SK-N-SH treated with all-trans-retinoic acid at 6 μM for 48 hours (cell line): ENCODE measurements at regions not wholly inside any gene's neighbourhood (a gene's known extent, or its start where the extent isn't known, plus 50 kb on each side); places are given as distances from the start of the nearest gene placed in this dataset.

Experiments used
- ISL1 ChIP-seq: fragments of 250-450 bp; sonication (Bioruptor Pico); IDR thresholded peaks from 2 replicates; pipeline ENCODE4 v2.1.2; 2022; ENCODE audit warnings: mild to moderate bottlenecking, moderate library complexity
- PPARA ChIP-seq: fragments of 250-450 bp; sonication (Bioruptor Pico); IDR thresholded peaks from 2 replicates; pipeline ENCODE4 v1.5.0; 2020; ENCODE audit warnings: mild to moderate bottlenecking, borderline replicate concordance
- RARB ChIP-seq: fragments of 250-450 bp; sonication (Bioruptor Pico); IDR thresholded peaks from 2 replicates; pipeline ENCODE4 v1.8.0; 2021; ENCODE audit warnings: mild to moderate bottlenecking, moderate library complexity
- ZC3H10 ChIP-seq: fragments of 250-450 bp; sonication (Bioruptor Pico); IDR thresholded peaks from 2 replicates; pipeline ENCODE4 v1.5.1; 2021; ENCODE audit warnings: mild to moderate bottlenecking, moderate library complexity
- ZNF8 ChIP-seq: fragments of 450-650 bp; formaldehyde crosslinking; IDR thresholded peaks from 2 replicates; pipeline ENCODE4 v1.5.0; 2020; ENCODE audit warnings: mild to moderate bottlenecking, moderate library complexity

GRCh38 chr11:98561252-98561651 is 459.5 kb upstream of the CNTN5 start:
- TF ChIP-seq ZC3H10, result no peak
- TF ChIP-seq ISL1 (CRISPR knock-in tag), result no peak
- no peak for TF ChIP-seq RARB (CRISPR knock-in tag)
- no peak for TF ChIP-seq ZNF8 (CRISPR knock-in tag)
- TF ChIP-seq PPARA (CRISPR knock-in tag), result no peak
